Transverse colon (tissue), 4 donors: ENCODE measurements at regions not wholly inside any gene's neighbourhood (a gene's known extent, or its start where the extent isn't known, plus 50 kb on each side); places are given as distances from the start of the nearest gene placed in this dataset.

Experiments used
- DNase-seq: peaks from one replicate; pipeline ENCODE4 v3.0.0-alpha.2; 2019
- H3K27ac ChIP-seq, 4 donors: fragments of 200-600 bp; sonication (generic); 2 replicates each; pipeline ENCODE4 v1.5.1; 2016 to 2018; ENCODE audit warnings: inconsistent platforms in 4 of 4
- H3K27me3 ChIP-seq: fragments of 200-600 bp; sonication (generic); 2 replicates; pipeline ENCODE4 v1.5.1; 2017; ENCODE audit warnings: inconsistent platforms
- H3K36me3 ChIP-seq, 4 donors: fragments of 200-600 bp; sonication (generic); 2 replicates each; pipeline ENCODE4 v1.5.1; 2017 to 2019; ENCODE audit warnings: inconsistent platforms in 4 of 4
- H3K4me1 ChIP-seq, 4 donors: fragments of 200-600 bp; sonication (generic); 2 replicates each; pipeline ENCODE4 v1.5.1; 2017 to 2020; ENCODE audit warnings: inconsistent platforms in 4 of 4
- H3K4me3 ChIP-seq, 4 donors: fragments of 200-600 bp; sonication (generic); 1 replicate in 1 of 4; 2 replicates in 3 of 4; pipeline versions ENCODE4 v1.5.1 to v1.6.1; 2017 to 2019; ENCODE audit warnings: inconsistent platforms in 4 of 4
- H3K9me3 ChIP-seq, 2 donors: fragments of 200-600 bp; sonication (generic); 2 replicates each; pipeline ENCODE4 v1.5.1; 2017 to 2019; ENCODE audit warnings: inconsistent platforms in 2 of 2
- EP300 ChIP-seq: sonication (generic); formaldehyde crosslinking; IDR thresholded peaks from one replicate; pipeline ENCODE4 v1.6.1; 2017; ENCODE audit warnings: antibody characterized with exemption, low read depth
- POLR2A ChIP-seq: fragments of 450-650 bp; IDR thresholded peaks from one replicate; pipeline ENCODE4 v1.6.1; 2016; ENCODE audit warnings: antibody characterized with exemption, mild to moderate bottlenecking, moderate library complexity
- POLR2AphosphoS5 ChIP-seq, 3 donors: sonication (generic); formaldehyde crosslinking; IDR thresholded peaks; one replicate each; pipeline ENCODE4 v1.6.1; 2016; ENCODE audit warnings: antibody characterized with exemption in 3 of 3
- WGBS, 2 donors: methylation state at CpG; one replicate each; pipeline ENCODE4 v1.1.5; 2018; ENCODE audit warnings: low coverage in 1 of 2; 5-methylcytosine and 5-hydroxymethylcytosine counted together
- in situ Hi-C, 4 donors: fragments of 200-750 bp; cut with MboI; loops; one replicate each; pipeline versions ENCODE4 v1.15.0 to v1.15.1; 2017; ENCODE audit warnings: low sequenced_read_pairs in 3 of 4, low pct_ligation_motif_present in 1 of 4, low pct_unique_long_range_greater_than_20kb in 1 of 4
- intact Hi-C: fragments of 100-400 bp; cut with DNase I; formaldehyde crosslinking; loops from one replicate; pipeline ENCODE4 v1.15.1; 2023; ENCODE audit warnings: low total_unique reads
- TF ChIP-seq, protein P1 (sequence below), 5 experiments: fragments of 200-600 bp in 3 of 5; fragments of 450-650 bp in 2 of 5; sonication (generic) in 3 of 5; IDR thresholded peaks; 1 replicate in 2 of 5; 2 replicates in 3 of 5; pipeline ENCODE4 v1.5.1; 2016 to 2017; ENCODE audit warnings: antibody characterized with exemption in 5 of 5, inconsistent platforms in 3 of 5, mild to moderate bottlenecking in 2 of 5, moderate library complexity in 1 of 5

DNA sequence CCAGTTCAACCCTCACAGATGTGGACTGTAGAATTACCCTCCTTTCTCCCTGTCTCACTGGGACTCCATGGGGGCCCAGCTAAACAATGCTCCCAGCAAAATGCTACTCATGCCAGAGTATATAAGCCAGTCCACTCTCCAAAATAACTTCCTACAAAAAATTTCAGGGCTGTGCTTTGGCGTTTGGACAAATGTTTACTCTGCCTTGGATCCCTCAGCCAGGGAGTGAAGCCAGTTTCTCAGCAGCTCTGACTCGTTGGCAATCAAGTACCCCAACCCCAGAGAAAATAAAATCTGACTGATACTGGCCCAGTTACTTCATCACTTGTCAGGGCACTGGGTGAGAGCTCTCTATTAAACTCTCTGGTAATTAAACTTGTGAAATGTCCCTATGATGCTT, 250.4 kb downstream of the TSHZ3 start:
- H3K4me3 ChIP-seq = no peak overlapping the region
- in situ Hi-C loops = no loop called here
- peaks cover 0 to 38% (median 6%) of the 10 kb centered on the region in 4 donors for H3K4me1 ChIP-seq
- 26% methylated on average over 2 of the region's 2 CpGs; no CpG with 5 or more reads in 1 of the 2 donors for WGBS, 2 donors
- no peaks in the 10 kb centered on the region for H3K27me3 ChIP-seq
- no peak overlapping the region for H3K27ac ChIP-seq
- no peaks in the 10 kb centered on the region for H3K9me3 ChIP-seq
- TF ChIP-seq EP300 = no peak
- no peak for TF ChIP-seq POLR2A
- no peak for TF ChIP-seq POLR2AphosphoS5 (IDR thresholded peaks at IDR 0.05)
- TF ChIP-seq, protein P1, sequence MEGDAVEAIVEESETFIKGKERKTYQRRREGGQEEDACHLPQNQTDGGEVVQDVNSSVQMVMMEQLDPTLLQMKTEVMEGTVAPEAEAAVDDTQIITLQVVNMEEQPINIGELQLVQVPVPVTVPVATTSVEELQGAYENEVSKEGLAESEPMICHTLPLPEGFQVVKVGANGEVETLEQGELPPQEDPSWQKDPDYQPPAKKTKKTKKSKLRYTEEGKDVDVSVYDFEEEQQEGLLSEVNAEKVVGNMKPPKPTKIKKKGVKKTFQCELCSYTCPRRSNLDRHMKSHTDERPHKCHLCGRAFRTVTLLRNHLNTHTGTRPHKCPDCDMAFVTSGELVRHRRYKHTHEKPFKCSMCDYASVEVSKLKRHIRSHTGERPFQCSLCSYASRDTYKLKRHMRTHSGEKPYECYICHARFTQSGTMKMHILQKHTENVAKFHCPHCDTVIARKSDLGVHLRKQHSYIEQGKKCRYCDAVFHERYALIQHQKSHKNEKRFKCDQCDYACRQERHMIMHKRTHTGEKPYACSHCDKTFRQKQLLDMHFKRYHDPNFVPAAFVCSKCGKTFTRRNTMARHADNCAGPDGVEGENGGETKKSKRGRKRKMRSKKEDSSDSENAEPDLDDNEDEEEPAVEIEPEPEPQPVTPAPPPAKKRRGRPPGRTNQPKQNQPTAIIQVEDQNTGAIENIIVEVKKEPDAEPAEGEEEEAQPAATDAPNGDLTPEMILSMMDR (IDR thresholded peaks at IDR 0.05) = no peak
- no peak for DNase-seq
- no peaks in the 10 kb centered on the region for H3K36me3 ChIP-seq
- intact Hi-C loops = no loop called here

DNA sequence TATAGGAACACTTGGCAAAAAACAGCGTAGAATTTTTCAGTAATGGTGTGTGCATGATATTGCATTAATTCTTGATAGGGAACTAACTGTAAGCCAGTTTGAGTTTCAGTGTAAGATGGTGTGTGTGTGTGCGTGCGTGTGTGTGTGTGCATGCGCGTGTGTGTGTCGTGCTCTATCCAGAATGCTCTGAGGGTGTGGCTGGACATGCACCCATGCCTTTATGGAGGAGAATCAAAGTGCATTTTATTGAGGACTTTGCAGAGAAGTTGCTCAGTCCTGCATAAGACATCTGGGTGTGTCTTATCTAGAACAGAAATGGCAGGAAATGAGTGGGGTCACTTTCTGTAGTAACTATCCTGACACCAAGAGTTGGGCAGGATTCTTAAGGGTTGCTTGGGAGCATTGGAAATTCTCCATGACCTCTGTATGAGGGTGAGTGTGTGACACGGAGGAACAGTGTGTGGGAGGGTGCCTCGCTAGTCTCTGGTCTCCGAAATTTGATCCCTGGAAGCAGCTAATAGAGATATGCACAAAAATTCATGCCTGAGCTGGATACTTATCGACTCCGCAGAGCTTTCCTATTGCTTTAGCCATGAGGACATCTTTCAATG, 252.2 kb downstream of the TSHZ3 start:
- in situ Hi-C loops = no loop called here
- Histone ChIP-seq H3K27me3 (no peaks in the 10 kb centered on the region), H3K4me1 (peaks cover 0 to 34% (median 6%) of the 10 kb centered on the region in 4 donors), H3K36me3 (no peaks in the 10 kb centered on the region), H3K27ac (no peak overlapping the region), H3K4me3 (no peak overlapping the region), H3K9me3 (no peaks in the 10 kb centered on the region)
- 44 to 58% methylated on average over 1 to 11 of the region's 11 CpGs for WGBS, 2 donors
- intact Hi-C loops = no loop called here
- peak; percentile 35 for DNase-seq
- TF ChIP-seq POLR2A (no peak), POLR2AphosphoS5 (IDR thresholded peaks at IDR 0.05) (no peak), EP300 (no peak)
- TF ChIP-seq, protein P1 (IDR thresholded peaks at IDR 0.05) = no peak

DNA sequence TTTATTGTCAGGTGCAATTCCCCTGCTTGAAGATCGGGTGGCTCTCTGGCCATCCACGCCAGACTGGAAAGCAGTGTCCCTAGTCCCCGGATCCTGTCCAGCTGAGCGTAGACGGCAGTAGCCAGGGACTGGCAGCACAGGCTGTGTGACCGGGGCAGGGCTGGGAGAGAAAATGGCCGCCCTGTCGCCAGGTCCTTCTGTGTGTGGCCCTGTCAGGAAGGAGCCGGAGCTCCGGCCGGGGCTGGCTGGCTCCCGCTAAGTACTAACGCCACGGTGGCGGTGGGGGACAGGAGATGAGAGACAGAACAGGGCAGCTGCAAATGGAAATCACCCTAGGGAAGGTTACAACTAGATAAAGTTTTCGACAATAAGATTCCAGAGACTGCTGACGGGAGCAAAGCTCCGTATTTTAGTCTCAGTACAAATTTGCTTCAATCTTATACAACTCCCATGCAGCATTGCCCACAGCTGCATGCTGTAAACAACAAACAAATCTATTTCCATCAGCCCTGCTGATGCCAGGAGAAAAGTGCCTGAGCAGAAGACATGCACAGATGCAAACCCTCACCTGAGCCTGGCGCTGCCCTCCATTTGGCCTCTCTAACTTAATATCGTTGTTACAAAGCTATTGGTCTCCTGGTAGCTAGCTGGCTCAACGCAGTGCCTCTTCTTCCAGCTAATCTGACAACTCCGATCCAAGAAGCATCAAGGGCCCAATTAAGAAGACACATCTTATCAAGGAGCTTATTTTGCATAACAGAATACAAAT, 253.0 kb downstream of the TSHZ3 start:
- DNase-seq = no peak
- Histone ChIP-seq H3K9me3 (no peaks in the 10 kb centered on the region), H3K36me3 (no peaks in the 10 kb centered on the region), H3K27me3 (no peaks in the 10 kb centered on the region), H3K27ac (no peak overlapping the region), H3K4me3 (no peak overlapping the region), H3K4me1 (peaks cover 0 to 26% (median 2%) of the 10 kb centered on the region in 4 donors)
- WGBS, 2 donors = 88% methylated on average over 19 of the region's 22 CpGs; no CpG with 5 or more reads in 1 of the 2 donors
- TF ChIP-seq, protein P1 (IDR thresholded peaks at IDR 0.05) = no peak
- TF ChIP-seq POLR2AphosphoS5 (IDR thresholded peaks at IDR 0.05) = no peak
- TF ChIP-seq POLR2A = no peak
- TF ChIP-seq EP300 = no peak
- intact Hi-C loops (no loop called here), in situ Hi-C loops (no loop called here)

DNA sequence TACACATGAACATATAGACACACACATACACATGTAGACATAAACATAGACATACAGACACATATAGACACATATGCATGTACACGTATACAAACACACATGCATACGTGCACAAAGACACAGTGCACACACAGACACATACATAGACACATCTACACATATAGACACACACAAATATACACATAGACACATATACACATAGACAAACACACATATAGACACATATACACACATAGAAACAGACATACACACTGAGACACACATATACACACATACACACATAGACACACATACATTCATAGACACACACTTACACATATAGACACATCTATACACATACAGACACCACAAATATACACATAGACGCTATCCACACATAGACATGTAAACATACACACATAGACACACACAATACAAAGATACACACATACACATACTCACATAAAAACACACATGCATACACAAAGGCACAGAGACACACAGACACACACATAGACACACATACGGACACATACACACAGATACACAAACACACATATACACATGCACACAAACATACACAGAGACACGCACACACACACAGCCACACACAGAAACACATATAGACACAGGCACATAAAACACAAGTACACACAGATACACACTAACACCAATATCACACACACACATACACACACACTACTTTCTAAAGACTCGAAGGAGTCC, 254.0 kb downstream of the TSHZ3 start:
- WGBS, 2 donors = 94 to 100% methylated on average over 4 to 6 of the region's 6 CpGs
- in situ Hi-C loops = no loop called here

More for the DNA sequence above, 254.0 kb downstream of the TSHZ3 start:
- Histone ChIP-seq H3K27ac (no peak overlapping the region), H3K36me3 (no peaks in the 10 kb centered on the region), H3K4me3 (no peak overlapping the region), H3K27me3 (no peaks in the 10 kb centered on the region), H3K9me3 (no peaks in the 10 kb centered on the region), H3K4me1 (peaks cover 0 to 16% (median 0%) of the 10 kb centered on the region in 4 donors)
- TF ChIP-seq EP300 = no peak
- no peak for TF ChIP-seq POLR2A
- TF ChIP-seq, protein P1 (IDR thresholded peaks at IDR 0.05) = no peak
- no peak for TF ChIP-seq POLR2AphosphoS5 (IDR thresholded peaks at IDR 0.05)
- intact Hi-C loops = no loop called here
- DNase-seq = no peak
